Loucy (cell line): ENCODE measurements at regions not wholly inside any gene's neighbourhood (a gene's known extent, or its start where the extent isn't known, plus 50 kb on each side); places are given as distances from the start of the nearest gene placed in this dataset.

ENCODE experiments used
- EZH2phosphoT487 ChIP-seq: fragments of 200-600 bp; IDR thresholded peaks from 2 replicates; pipeline ENCODE4 v1.6.1; 2018; ENCODE audit warnings: antibody characterized with exemption, mild to moderate bottlenecking, moderate library complexity, borderline replicate concordance
- TF ChIP-seq, protein P1 (sequence below): fragments of 200-600 bp; sonication (generic); conservative IDR thresholded peaks from 2 replicates; pipeline ENCODE4 v1.5.1; 2014; ENCODE audit warnings: mild to moderate bottlenecking, antibody characterized with exemption, low read length

DNA sequence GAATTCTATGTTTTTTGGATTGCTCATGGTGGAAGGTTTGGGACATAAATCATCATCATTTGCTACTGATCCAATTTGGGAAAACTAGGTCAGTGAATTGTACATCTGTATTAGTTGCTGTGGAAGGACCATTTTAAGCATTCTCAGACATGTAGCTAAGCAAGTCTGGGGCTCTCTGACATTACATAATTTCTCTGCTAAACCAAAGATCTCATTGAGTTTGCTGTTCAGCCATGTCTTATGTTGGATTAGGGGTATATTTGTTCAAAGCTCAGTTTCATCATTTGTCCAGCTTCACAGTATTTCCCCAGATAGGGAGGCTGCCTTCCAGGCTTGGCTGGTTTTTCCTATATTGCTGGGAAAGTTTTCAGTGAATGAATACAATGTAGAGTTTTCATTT, 399.7 kb downstream of the MTX2 start:
- TF ChIP-seq, protein P1, sequence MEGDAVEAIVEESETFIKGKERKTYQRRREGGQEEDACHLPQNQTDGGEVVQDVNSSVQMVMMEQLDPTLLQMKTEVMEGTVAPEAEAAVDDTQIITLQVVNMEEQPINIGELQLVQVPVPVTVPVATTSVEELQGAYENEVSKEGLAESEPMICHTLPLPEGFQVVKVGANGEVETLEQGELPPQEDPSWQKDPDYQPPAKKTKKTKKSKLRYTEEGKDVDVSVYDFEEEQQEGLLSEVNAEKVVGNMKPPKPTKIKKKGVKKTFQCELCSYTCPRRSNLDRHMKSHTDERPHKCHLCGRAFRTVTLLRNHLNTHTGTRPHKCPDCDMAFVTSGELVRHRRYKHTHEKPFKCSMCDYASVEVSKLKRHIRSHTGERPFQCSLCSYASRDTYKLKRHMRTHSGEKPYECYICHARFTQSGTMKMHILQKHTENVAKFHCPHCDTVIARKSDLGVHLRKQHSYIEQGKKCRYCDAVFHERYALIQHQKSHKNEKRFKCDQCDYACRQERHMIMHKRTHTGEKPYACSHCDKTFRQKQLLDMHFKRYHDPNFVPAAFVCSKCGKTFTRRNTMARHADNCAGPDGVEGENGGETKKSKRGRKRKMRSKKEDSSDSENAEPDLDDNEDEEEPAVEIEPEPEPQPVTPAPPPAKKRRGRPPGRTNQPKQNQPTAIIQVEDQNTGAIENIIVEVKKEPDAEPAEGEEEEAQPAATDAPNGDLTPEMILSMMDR, result no peak
- TF ChIP-seq EZH2phosphoT487, result no peak
